Central memory CD4-positive, alpha-beta T cell (primary cell): ENCODE measurements at regions not wholly inside any gene's neighbourhood (a gene's known extent, or its start where the extent isn't known, plus 50 kb on each side); places are given as distances from the start of the nearest gene placed in this dataset.

Source experiments
- DNase-seq: peaks from one replicate; pipeline ENCODE4 v3.0.0; 2022

- DNase-seq: no peak
These were observed 56.6 kb upstream of the CITED2 start for GRCh38 chr6:139430899-139431601.

GRCh38 chr6:139429580-139430145 is 55.2 kb upstream of the CITED2 start:
- no peak for DNase-seq

- no peak for DNase-seq
These were observed 52.8 kb upstream of the CITED2 start for GRCh38 chr6:139427199-139427598.

GRCh38 chr6:139426795-139427194 is 52.3 kb upstream of the CITED2 start:
- DNase-seq: no peak

GRCh38 chr6:139425780-139426179 is 51.3 kb upstream of the CITED2 start:
- no peak for DNase-seq

- no peak for DNase-seq
These were observed 49.7 kb upstream of the CITED2 start for GRCh38 chr6:139423971-139424667.
